22Rv1 (cell line): ENCODE measurements at regions not wholly inside any gene's neighbourhood (a gene's known extent, or its start where the extent isn't known, plus 50 kb on each side); places are given as distances from the start of the nearest gene placed in this dataset.

Experiments used
- ZFX ChIP-seq: fragments of 450-650 bp; IDR thresholded peaks from 2 replicates; pipeline ENCODE4 v1.6.1; 2017; ENCODE audit warnings: antibody characterized with exemption, borderline replicate concordance
- TF ChIP-seq, protein P1 (sequence below): fragments of 450-650 bp; IDR thresholded peaks from 2 replicates; pipeline ENCODE4 v1.5.1; 2017; ENCODE audit warnings: mild to moderate bottlenecking

DNA sequence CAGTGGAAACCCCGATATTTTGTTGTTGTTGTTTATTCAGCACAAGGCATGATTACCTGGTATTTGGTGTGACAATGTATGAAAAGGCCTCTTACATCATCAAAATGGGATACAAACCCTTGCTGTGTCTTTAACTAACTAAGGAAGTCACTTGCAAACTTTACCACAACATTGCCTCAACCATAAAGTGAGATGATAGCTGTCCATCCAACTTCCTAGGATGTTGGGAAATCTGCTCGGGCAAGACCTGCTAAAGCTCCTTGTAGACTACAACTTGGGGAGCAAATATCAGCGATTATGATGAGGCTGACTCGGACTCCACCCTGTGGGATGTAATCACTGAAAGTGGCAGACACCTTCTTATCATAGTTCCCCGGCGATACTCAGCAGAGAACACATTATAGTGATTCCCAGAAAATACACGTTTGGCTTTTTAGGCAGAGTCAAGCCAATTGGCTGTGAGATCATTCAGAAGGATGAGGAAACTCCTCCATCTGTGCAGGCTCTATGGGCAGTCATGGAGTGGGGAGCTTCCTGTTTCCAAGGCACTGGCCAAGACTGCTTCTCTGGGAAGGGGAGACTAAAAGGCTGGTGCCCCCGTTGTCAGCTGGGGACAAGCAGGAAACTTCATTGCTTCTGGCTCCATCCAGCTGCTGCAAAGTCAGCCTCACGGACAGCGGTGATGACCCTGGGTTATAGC, 289.0 kb downstream of the RNF144A start:
- TF ChIP-seq, protein P1, sequence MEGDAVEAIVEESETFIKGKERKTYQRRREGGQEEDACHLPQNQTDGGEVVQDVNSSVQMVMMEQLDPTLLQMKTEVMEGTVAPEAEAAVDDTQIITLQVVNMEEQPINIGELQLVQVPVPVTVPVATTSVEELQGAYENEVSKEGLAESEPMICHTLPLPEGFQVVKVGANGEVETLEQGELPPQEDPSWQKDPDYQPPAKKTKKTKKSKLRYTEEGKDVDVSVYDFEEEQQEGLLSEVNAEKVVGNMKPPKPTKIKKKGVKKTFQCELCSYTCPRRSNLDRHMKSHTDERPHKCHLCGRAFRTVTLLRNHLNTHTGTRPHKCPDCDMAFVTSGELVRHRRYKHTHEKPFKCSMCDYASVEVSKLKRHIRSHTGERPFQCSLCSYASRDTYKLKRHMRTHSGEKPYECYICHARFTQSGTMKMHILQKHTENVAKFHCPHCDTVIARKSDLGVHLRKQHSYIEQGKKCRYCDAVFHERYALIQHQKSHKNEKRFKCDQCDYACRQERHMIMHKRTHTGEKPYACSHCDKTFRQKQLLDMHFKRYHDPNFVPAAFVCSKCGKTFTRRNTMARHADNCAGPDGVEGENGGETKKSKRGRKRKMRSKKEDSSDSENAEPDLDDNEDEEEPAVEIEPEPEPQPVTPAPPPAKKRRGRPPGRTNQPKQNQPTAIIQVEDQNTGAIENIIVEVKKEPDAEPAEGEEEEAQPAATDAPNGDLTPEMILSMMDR: no peak
- no peak for TF ChIP-seq ZFX
